ENCODE measurements at regions not wholly inside any gene's neighbourhood (a gene's known extent, or its start where the extent isn't known, plus 50 kb on each side); places are given as distances from the start of the nearest gene placed in this dataset.

GRCh38 chr7:153891990-153892389 is 160.2 kb upstream of the DPP6 start:
- ChIA-PET POLR2A (ENCODE audit: low non-redundant PET) (no interaction called here), CTCF (no interaction called here)
- DNase-seq (ENCODE audit: low spot score), result no peak
- Histone ChIP-seq H3K27ac (ENCODE audit: low read depth, low read length, poor library complexity, severe bottlenecking) (no peak overlapping the region), H3K36me3 (ENCODE audit: insufficient read depth, low read length, poor library complexity, severe bottlenecking) (no peaks in the 10 kb centered on the region), H3K4me1 (ENCODE audit: insufficient read depth, low read length, poor library complexity, severe bottlenecking) (no peaks in the 10 kb centered on the region), H3K4me3 (ENCODE audit: low read depth, low read length, poor library complexity, severe bottlenecking) (no peak overlapping the region), H3K9me3 (ENCODE audit: low read depth, low read length, poor library complexity, severe bottlenecking) (peaks cover 3% of the 10 kb centered on the region), H3K27me3 (replicated peaks; ENCODE audit: insufficient read depth, low read depth, low read length, poor library complexity) (no peaks in the 10 kb centered on the region)
- TF ChIP-seq EZH2 (IDR thresholded peaks at IDR 0.05; ENCODE audit: borderline replicate concordance, low read depth, low read length, poor library complexity, severe bottlenecking), result no peak
- TF ChIP-seq CTCF (conservative IDR thresholded peaks at IDR 0.05; ENCODE audit: low read depth, low read length), result no peak
- BruUV-seq (replicated peaks), result no TSS peak
- intact Hi-C loops (cut with micrococcal nuclease; ENCODE audit: unreplicated experiment), result no loop called here

- ChIA-PET CTCF (no interaction called here), POLR2A (ENCODE audit: low non-redundant PET) (no interaction called here)
- no TSS peak for BruUV-seq (replicated peaks)
Observed at GRCh38 chr7:153902862-153903261, 149.3 kb upstream of the DPP6 start.

GRCh38 chr7:153912211-153912610 is 140.0 kb upstream of the DPP6 start:
- H3K36me3 ChIP-seq (ENCODE audit: insufficient read depth, low read length, poor library complexity, severe bottlenecking), result no peaks in the 10 kb centered on the region
- BruUV-seq (replicated peaks), result no TSS peak
- intact Hi-C loops (cut with micrococcal nuclease; ENCODE audit: unreplicated experiment), result no loop called here
- CTCF ChIA-PET, result no interaction called here
- no peak for TF ChIP-seq CTCF (conservative IDR thresholded peaks at IDR 0.05; ENCODE audit: low read depth, low read length)
- TF ChIP-seq EZH2 (IDR thresholded peaks at IDR 0.05; ENCODE audit: borderline replicate concordance, low read depth, low read length, poor library complexity, severe bottlenecking), result no peak
- no peaks in the 10 kb centered on the region for H3K27me3 ChIP-seq (replicated peaks; ENCODE audit: insufficient read depth, low read depth, low read length, poor library complexity)
- POLR2A ChIA-PET (ENCODE audit: low non-redundant PET), result no interaction called here
- no peak overlapping the region for H3K4me3 ChIP-seq (ENCODE audit: low read depth, low read length, poor library complexity, severe bottlenecking)
- peaks cover 15% of the 10 kb centered on the region for H3K9me3 ChIP-seq (ENCODE audit: low read depth, low read length, poor library complexity, severe bottlenecking)
- no peak for DNase-seq (ENCODE audit: low spot score)
- H3K27ac ChIP-seq (ENCODE audit: low read depth, low read length, poor library complexity, severe bottlenecking), result no peak overlapping the region
- no peaks in the 10 kb centered on the region for H3K4me1 ChIP-seq (ENCODE audit: insufficient read depth, low read length, poor library complexity, severe bottlenecking)

More at GRCh38 chr7:153902862-153903261, 149.3 kb upstream of the DPP6 start:
- Histone ChIP-seq H3K36me3 (ENCODE audit: insufficient read depth, low read length, poor library complexity, severe bottlenecking) (no peaks in the 10 kb centered on the region), H3K27me3 (replicated peaks; ENCODE audit: insufficient read depth, low read depth, low read length, poor library complexity) (no peaks in the 10 kb centered on the region), H3K4me1 (ENCODE audit: insufficient read depth, low read length, poor library complexity, severe bottlenecking) (no peaks in the 10 kb centered on the region), H3K27ac (ENCODE audit: low read depth, low read length, poor library complexity, severe bottlenecking) (no peak overlapping the region), H3K4me3 (ENCODE audit: low read depth, low read length, poor library complexity, severe bottlenecking) (no peak overlapping the region), H3K9me3 (ENCODE audit: low read depth, low read length, poor library complexity, severe bottlenecking) (peaks cover 8% of the 10 kb centered on the region)
- no peak for DNase-seq (ENCODE audit: low spot score)
- intact Hi-C loops (cut with micrococcal nuclease; ENCODE audit: unreplicated experiment), result no loop called here
- TF ChIP-seq EZH2 (IDR thresholded peaks at IDR 0.05; ENCODE audit: borderline replicate concordance, low read depth, low read length, poor library complexity, severe bottlenecking), result no peak
- no peak for TF ChIP-seq CTCF (conservative IDR thresholded peaks at IDR 0.05; ENCODE audit: low read depth, low read length)

Data from A673 (cell line).